ENCODE measurements at regions not wholly inside any gene's neighbourhood (a gene's known extent, or its start where the extent isn't known, plus 50 kb on each side); places are given as distances from the start of the nearest gene placed in this dataset.

DNA sequence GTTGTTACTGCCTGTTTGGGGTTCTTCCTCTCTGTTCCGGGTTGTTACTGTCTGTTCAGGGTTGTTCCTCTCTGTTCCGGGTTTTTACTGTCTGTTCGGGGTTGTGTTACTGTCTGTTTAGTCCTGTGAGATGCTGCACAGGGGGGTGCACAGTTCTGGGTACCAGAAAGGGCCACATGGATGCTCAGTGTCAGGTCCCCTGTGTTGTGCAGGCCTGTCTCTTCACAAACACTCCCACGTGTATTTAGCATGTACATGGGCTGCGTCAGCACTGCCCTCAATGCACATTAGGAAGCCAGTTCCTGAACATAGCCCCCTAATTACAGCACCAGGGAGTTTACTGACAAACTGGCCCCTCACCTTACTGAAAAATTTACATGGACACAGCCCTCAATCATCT lies 118.5 kb downstream of the DLL1 start:
- DNase-seq = no peak
- Histone ChIP-seq H3K4me1 (peaks cover 8% of the 10 kb centered on the region), H3K36me3 (ENCODE audit: low read depth, missing control alignments) (no peaks in the 10 kb centered on the region), H3K4me3 (no peak overlapping the region), H3K27me3 (no peaks in the 10 kb centered on the region), H3K9me3 (no peaks in the 10 kb centered on the region), H3K27ac (no peak overlapping the region)
- TF ChIP-seq, protein P1, sequence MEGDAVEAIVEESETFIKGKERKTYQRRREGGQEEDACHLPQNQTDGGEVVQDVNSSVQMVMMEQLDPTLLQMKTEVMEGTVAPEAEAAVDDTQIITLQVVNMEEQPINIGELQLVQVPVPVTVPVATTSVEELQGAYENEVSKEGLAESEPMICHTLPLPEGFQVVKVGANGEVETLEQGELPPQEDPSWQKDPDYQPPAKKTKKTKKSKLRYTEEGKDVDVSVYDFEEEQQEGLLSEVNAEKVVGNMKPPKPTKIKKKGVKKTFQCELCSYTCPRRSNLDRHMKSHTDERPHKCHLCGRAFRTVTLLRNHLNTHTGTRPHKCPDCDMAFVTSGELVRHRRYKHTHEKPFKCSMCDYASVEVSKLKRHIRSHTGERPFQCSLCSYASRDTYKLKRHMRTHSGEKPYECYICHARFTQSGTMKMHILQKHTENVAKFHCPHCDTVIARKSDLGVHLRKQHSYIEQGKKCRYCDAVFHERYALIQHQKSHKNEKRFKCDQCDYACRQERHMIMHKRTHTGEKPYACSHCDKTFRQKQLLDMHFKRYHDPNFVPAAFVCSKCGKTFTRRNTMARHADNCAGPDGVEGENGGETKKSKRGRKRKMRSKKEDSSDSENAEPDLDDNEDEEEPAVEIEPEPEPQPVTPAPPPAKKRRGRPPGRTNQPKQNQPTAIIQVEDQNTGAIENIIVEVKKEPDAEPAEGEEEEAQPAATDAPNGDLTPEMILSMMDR (IDR thresholded peaks at IDR 0.05) = no peak
- no peak for TF ChIP-seq POLR2A (IDR thresholded peaks at IDR 0.05)
- WGBS, 2 donors = 74 to 76% methylated on average over 5 of the region's 5 CpGs
- intact Hi-C loops (cut with DNase I; ENCODE audit: low total_unique reads) = no loop called here

DNA sequence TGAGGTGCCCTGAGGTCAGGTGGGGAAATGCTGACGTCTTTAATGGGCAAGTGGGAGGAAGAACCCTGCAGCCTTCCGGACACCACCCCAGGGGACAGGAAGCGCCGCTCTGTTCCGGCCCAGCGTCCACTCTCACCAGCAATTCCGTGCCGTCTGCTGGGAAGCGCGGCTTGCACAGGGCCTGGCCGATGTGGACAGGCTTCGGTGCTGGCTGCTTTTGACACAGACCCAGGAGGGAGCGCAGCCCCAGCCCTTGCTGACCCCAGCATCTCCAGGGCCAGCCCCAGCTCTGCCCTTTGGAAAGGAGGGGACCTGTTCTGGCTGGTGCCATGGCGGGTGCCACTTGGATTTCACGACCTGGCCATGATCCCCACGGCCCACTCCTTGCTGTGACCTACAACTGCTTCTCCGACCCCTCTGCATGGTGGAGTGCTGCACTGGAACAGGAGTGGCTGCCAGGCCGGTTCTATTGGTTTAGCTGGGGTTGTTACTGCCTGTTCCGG lies 123.2 kb downstream of the DLL1 start:
- TF ChIP-seq POLR2A (IDR thresholded peaks at IDR 0.05) = no peak
- TF ChIP-seq, protein P1 (IDR thresholded peaks at IDR 0.05) = no peak
- Histone ChIP-seq H3K9me3 (no peaks in the 10 kb centered on the region), H3K36me3 (ENCODE audit: low read depth, missing control alignments) (no peaks in the 10 kb centered on the region), H3K4me3 (no peak overlapping the region), H3K4me1 (peaks cover 10% of the 10 kb centered on the region), H3K27ac (no peak overlapping the region), H3K27me3 (no peaks in the 10 kb centered on the region)
- 81 to 83% methylated on average over 14 to 19 of the region's 19 CpGs for WGBS, 2 donors
- intact Hi-C loops (cut with DNase I; ENCODE audit: low total_unique reads) = no loop called here
- peak; percentile 7 for DNase-seq

DNA sequence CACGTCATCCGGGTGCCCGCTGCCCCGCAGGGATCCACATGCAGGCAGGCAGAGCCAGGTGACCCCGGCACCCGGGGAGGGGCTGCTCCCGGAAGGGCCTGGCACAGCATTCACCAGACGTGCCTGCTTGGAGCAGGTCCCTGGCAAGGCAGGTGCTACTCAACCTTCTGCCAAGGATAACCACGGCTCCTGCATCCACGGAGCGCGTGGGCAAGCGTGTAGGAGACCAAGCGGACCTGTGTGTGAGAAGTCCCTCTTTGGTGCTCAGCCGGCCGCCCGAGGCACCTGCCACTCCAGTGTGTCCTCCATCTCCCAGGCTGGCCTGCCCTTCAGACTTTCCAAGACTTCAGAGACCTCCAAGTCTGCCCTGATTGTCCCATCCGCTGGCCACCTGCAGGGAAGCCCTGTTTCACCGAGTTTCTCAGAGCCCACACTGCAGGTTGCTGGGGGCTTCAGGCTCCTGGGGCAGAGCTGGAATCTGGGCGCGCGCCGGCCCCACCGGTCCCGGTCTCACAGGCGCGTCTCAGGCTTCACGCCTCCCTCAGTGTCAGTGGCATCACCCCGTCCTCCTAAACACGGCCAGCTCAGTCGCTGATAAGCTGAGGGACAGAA lies 124.3 kb downstream of the DLL1 start:
- Histone ChIP-seq H3K9me3 (no peaks in the 10 kb centered on the region), H3K4me1 (peaks cover 10% of the 10 kb centered on the region), H3K36me3 (ENCODE audit: low read depth, missing control alignments) (no peaks in the 10 kb centered on the region), H3K4me3 (no peak overlapping the region), H3K27ac (no peak overlapping the region), H3K27me3 (no peaks in the 10 kb centered on the region)
- DNase-seq = peak; percentile 9
- 82 to 83% methylated on average over 27 of the region's 31 CpGs for WGBS, 2 donors
- intact Hi-C loops (cut with DNase I; ENCODE audit: low total_unique reads) = no loop called here
- TF ChIP-seq POLR2A (IDR thresholded peaks at IDR 0.05) = no peak
- TF ChIP-seq, protein P1 (IDR thresholded peaks at IDR 0.05) = no peak

DNA sequence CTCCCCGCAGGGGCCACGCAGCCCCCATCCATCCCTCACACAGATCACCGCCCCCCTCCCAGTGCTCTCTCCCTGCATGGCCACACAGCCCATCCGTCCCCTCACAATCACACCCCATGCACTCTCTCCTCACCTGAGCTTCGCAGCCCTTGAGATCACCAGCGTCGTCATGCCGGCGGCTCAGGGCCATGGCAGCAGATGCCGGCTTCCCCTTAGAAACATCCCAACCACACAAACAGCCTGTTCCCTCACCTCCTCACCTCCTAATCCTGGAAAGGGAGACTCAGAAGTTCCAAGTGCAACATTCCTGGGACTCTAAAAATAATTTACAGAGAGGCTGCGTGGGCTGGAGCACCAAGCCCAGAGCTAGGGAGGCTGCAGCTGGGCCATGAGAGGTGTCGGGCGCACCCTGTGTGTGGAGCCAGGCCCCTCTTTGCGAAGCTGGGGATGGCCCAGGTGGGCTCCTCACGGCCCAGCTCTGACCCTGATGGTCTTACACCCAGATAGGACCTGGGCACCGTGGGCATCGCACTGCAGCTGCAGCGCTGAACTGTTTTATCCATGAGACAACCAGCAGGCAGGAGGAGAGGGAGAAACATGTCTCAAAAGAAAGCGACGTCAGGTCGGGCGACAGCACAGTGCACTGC lies 125.3 kb downstream of the DLL1 start:
- intact Hi-C loops (cut with DNase I; ENCODE audit: low total_unique reads) = no loop called here
- WGBS, 2 donors = 53 to 58% methylated on average over 18 to 22 of the region's 22 CpGs
- Histone ChIP-seq H3K27ac (no peak overlapping the region), H3K9me3 (no peaks in the 10 kb centered on the region), H3K36me3 (ENCODE audit: low read depth, missing control alignments) (no peaks in the 10 kb centered on the region), H3K4me3 (no peak overlapping the region), H3K4me1 (peaks cover 10% of the 10 kb centered on the region), H3K27me3 (no peaks in the 10 kb centered on the region)
- DNase-seq = no peak
- TF ChIP-seq, protein P1 (IDR thresholded peaks at IDR 0.05) = no peak
- no peak for TF ChIP-seq POLR2A (IDR thresholded peaks at IDR 0.05)

Data from testis (tissue), 2 donors.